Esophagus muscularis mucosa (tissue), 4 donors: ENCODE measurements at regions not wholly inside any gene's neighbourhood (a gene's known extent, or its start where the extent isn't known, plus 50 kb on each side); places are given as distances from the start of the nearest gene placed in this dataset.
"Not testable (repeated sequence)": the region's sequence is repeated elsewhere in the genome, so short reads cannot be mapped to it uniquely, and the experiment has no call there.

Source experiments
- DNase-seq: peaks from one replicate; pipeline ENCODE4 v3.0.0-alpha.2; 2017; ENCODE audit errors: extremely low spot score
- H3K27ac ChIP-seq, 4 donors: fragments of 200-600 bp; sonication (generic); replicated peaks in 1 of 4; 1 replicate in 3 of 4; 2 replicates in 1 of 4; pipeline ENCODE4 v1.5.1; 2016 to 2019; ENCODE audit warnings: mild to moderate bottlenecking in 1 of 4
- H3K27me3 ChIP-seq, 4 donors: fragments of 200-600 bp; sonication (generic); one replicate each; pipeline versions ENCODE4 v1.5.1 to v1.6.0; 2016 to 2019
- H3K36me3 ChIP-seq, 4 donors: fragments of 200-600 bp; sonication (generic); one replicate each; pipeline ENCODE4 v1.5.1; 2016 to 2019
- H3K4me1 ChIP-seq, 4 donors: fragments of 200-600 bp; sonication (generic); one replicate each; pipeline ENCODE4 v1.5.1; 2016 to 2019
- H3K4me3 ChIP-seq, 4 donors: fragments of 200-600 bp; sonication (generic); 1 replicate in 2 of 4; 2 replicates in 2 of 4; pipeline ENCODE4 v1.5.1; 2016 to 2019; ENCODE audit warnings: mild to moderate bottlenecking in 4 of 4, moderate library complexity in 1 of 4
- H3K9me3 ChIP-seq, 4 donors: fragments of 200-600 bp; sonication (generic); 1 replicate in 3 of 4; 2 replicates in 1 of 4; pipeline ENCODE4 v1.5.1; 2016 to 2019
- EP300 ChIP-seq: sonication (generic); formaldehyde crosslinking; IDR thresholded peaks from one replicate; pipeline ENCODE4 v1.6.1; 2017; ENCODE audit warnings: antibody characterized with exemption
- POLR2A ChIP-seq: fragments of 450-650 bp; IDR thresholded peaks from one replicate; pipeline ENCODE4 v1.6.1; 2017; ENCODE audit warnings: antibody characterized with exemption, moderate library complexity, mild to moderate bottlenecking, low read depth
- POLR2AphosphoS5 ChIP-seq, 2 donors: sonication (generic); formaldehyde crosslinking; IDR thresholded peaks; one replicate each; pipeline ENCODE4 v1.6.1; 2017; ENCODE audit warnings: antibody characterized with exemption in 2 of 2
- WGBS: methylation state at CpG from one replicate; pipeline ENCODE4 v1.1.5; 2018; 5-methylcytosine and 5-hydroxymethylcytosine counted together
- intact Hi-C: fragments of 100-400 bp; cut with DNase I; formaldehyde crosslinking; loops from one replicate; pipeline ENCODE4 v1.15.1; 2023
- TF ChIP-seq, protein P1 (sequence below), 3 experiments: fragments of 200-600 bp in 2 of 3; fragments of 450-650 bp in 1 of 3; sonication (generic) in 2 of 3; IDR thresholded peaks; one replicate each; pipeline ENCODE4 v1.5.1; 2017 to 2019; ENCODE audit warnings: antibody characterized with exemption in 3 of 3, mild to moderate bottlenecking in 2 of 3, moderate library complexity in 1 of 3

DNA sequence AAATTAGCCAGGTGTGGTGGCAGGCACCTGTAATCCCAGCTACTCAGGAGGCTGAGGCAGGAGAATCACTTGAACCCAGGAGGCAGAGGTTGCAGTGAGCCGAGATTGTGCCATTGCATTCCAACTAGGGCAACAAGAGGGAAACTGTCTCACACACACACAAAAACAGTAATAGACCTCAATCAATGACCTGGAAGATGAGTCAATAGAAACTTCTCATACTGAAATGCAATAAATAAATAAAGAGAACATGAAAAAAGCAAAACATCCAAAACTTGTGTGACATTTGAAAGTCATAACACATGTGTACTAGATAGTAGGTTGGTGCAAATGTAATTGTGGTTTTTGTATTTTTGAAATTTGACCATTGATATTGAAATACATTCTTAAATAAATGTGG, 1338.5 kb downstream of the AMY1C start:
- intact Hi-C loops = no loop called here
- DNase-seq = no peak
- H3K4me3 ChIP-seq = no peak overlapping the region
- H3K27ac ChIP-seq = no peak overlapping the region
- H3K27me3 ChIP-seq = no peaks in the 10 kb centered on the region
- WGBS = 89% methylated on average over 1 of the region's 1 CpG
- no peak for TF ChIP-seq POLR2AphosphoS5 (IDR thresholded peaks at IDR 0.05)
- TF ChIP-seq EP300 = no peak
- TF ChIP-seq POLR2A = no peak
- TF ChIP-seq, protein P1, sequence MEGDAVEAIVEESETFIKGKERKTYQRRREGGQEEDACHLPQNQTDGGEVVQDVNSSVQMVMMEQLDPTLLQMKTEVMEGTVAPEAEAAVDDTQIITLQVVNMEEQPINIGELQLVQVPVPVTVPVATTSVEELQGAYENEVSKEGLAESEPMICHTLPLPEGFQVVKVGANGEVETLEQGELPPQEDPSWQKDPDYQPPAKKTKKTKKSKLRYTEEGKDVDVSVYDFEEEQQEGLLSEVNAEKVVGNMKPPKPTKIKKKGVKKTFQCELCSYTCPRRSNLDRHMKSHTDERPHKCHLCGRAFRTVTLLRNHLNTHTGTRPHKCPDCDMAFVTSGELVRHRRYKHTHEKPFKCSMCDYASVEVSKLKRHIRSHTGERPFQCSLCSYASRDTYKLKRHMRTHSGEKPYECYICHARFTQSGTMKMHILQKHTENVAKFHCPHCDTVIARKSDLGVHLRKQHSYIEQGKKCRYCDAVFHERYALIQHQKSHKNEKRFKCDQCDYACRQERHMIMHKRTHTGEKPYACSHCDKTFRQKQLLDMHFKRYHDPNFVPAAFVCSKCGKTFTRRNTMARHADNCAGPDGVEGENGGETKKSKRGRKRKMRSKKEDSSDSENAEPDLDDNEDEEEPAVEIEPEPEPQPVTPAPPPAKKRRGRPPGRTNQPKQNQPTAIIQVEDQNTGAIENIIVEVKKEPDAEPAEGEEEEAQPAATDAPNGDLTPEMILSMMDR (IDR thresholded peaks at IDR 0.05) = no peak
- no peaks in the 10 kb centered on the region for H3K9me3 ChIP-seq
- H3K4me1 ChIP-seq = no peaks in the 10 kb centered on the region
- no peaks in the 10 kb centered on the region for H3K36me3 ChIP-seq

DNA sequence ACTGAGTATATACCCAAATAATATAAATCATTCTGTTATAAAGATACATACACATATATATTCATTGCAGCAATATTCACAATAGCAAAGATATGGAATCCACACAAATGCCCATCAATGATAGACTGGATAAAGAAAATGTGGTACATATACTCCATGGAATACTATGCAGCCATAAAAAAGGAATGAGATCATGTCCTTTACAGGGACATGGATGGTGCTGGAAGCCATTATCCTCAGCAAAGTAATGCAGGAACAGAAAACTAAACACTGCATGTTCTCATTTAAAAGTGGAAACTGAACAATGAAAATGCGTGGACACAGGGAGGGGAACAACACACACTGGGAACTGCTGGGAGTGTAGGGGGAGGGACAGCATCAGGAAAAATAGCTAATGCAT, 1344.2 kb downstream of the AMY1C start:
- H3K4me1 ChIP-seq, H3K9me3 ChIP-seq, DNase-seq, H3K27ac ChIP-seq, H3K27me3 ChIP-seq, intact Hi-C loops, H3K36me3 ChIP-seq, H3K4me3 ChIP-seq: not testable (repeated sequence)
- WGBS = 92% methylated on average over 1 of the region's 1 CpG

DNA sequence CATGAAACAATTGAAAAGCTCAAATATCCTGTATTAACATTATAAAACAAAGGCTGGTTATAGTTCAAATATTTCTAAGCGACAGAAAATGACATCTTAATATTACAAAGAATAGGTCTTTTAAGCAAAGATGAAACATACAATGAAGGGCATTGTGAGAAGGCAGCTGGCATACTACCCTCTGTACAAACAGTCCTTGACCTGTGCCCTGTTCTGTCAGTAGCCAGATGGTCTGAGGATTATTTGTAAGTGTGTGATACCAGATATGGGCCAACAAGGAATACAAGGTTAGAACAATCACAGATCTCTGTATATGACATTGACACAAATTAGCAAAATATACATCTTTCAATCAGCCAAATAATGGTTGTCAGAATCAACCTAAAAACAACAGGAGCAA, 1350.4 kb downstream of the AMY1C start:
- Histone ChIP-seq H3K36me3 (no peaks in the 10 kb centered on the region), H3K9me3 (no peaks in the 10 kb centered on the region), H3K4me3 (no peak overlapping the region), H3K4me1 (no peaks in the 10 kb centered on the region), H3K27ac (no peak overlapping the region), H3K27me3 (no peaks in the 10 kb centered on the region)
- WGBS = 60% methylated on average over 1 of the region's 1 CpG
- TF ChIP-seq EP300 (no peak), POLR2A (no peak), POLR2AphosphoS5 (IDR thresholded peaks at IDR 0.05) (no peak)
- TF ChIP-seq, protein P1 (IDR thresholded peaks at IDR 0.05) = no peak
- intact Hi-C loops = no loop called here
- DNase-seq = no peak

DNA sequence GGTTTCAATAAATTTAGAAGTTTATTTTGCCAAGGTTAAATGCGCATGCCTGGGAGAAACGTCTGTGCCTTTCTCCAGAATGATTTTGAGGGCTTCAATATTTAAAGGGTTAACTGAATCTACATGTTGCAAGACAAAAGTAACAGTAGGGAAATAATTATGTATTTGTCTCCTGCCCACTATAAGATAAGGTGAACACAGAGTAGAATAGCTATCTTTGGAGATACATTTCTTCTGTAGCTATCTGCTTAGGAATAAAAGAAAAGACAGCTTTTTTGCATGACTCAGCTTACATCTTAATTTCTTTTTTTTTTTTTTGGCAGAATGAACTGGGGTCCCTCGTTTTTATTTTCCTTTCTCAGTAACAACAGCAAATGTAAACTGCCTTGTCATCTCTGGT, 1351.6 kb downstream of the AMY1C start:
- Histone ChIP-seq H3K27me3 (no peaks in the 10 kb centered on the region), H3K36me3 (no peaks in the 10 kb centered on the region), H3K9me3 (no peaks in the 10 kb centered on the region), H3K4me3 (no peak overlapping the region), H3K4me1 (no peaks in the 10 kb centered on the region), H3K27ac (no peak overlapping the region)
- TF ChIP-seq POLR2A (no peak), POLR2AphosphoS5 (IDR thresholded peaks at IDR 0.05) (no peak), EP300 (no peak)
- TF ChIP-seq, protein P1 (IDR thresholded peaks at IDR 0.05) = no peak
- WGBS = 48% methylated on average over 3 of the region's 3 CpGs
- DNase-seq = no peak
- intact Hi-C loops = no loop called here

DNA sequence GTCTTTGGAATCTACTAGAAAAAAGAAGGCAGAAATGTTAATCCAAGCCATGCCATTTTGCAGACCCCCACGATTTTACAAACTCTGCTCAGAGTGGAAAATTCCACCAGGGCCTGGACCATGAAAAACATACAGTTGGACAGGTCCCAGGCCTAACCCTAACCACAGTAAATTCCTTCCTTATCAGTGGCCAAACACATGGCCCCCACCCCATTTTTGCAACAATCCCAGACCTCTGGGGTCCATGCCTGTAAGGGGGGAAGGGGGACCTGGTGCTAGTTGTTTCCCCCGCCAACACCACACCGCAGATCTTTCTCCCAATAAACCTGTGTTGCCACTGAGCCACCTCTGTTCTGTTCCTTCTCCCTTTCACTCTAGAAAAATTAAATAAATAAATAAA, 1352.7 kb downstream of the AMY1C start:
- H3K36me3 ChIP-seq = no peaks in the 10 kb centered on the region
- no peaks in the 10 kb centered on the region for H3K9me3 ChIP-seq
- no peaks in the 10 kb centered on the region for H3K4me1 ChIP-seq
- H3K27ac ChIP-seq = no peak overlapping the region
- 73% methylated on average over 3 of the region's 3 CpGs for WGBS
- no peak overlapping the region for H3K4me3 ChIP-seq
- TF ChIP-seq POLR2A (no peak), POLR2AphosphoS5 (IDR thresholded peaks at IDR 0.05) (no peak), EP300 (no peak)
- TF ChIP-seq, protein P1 (IDR thresholded peaks at IDR 0.05) = no peak
- no peaks in the 10 kb centered on the region for H3K27me3 ChIP-seq
- DNase-seq = no peak
- intact Hi-C loops = no loop called here
